Liver (tissue), 8 donors: ENCODE measurements at regions not wholly inside any gene's neighbourhood (a gene's known extent, or its start where the extent isn't known, plus 50 kb on each side); places are given as distances from the start of the nearest gene placed in this dataset.

Experiments
- DNase-seq: peaks from one replicate; pipeline ENCODE4 v3.0.0-alpha.2; 2017; ENCODE audit warnings: low spot score
- H3K27ac ChIP-seq, 2 donors: one replicate each; pipeline ENCODE4 v1.7.0; 2013; ENCODE audit warnings: inconsistent platforms in 2 of 2, low read length in 2 of 2, control low read depth in 1 of 2, low read depth in 1 of 2, mild to moderate bottlenecking in 1 of 2
- H3K27me3 ChIP-seq, 4 donors: one replicate each; pipeline versions ENCODE4 v1.6.1 to v1.7.0; 2013; ENCODE audit warnings: low read length in 3 of 4, inconsistent platforms in 1 of 4, mild to moderate bottlenecking in 1 of 4, moderate library complexity in 1 of 4; ENCODE audit not compliant: control insufficient read depth in 4 of 4, insufficient read depth in 4 of 4
- H3K36me3 ChIP-seq, 4 donors: one replicate each; pipeline versions ENCODE4 v1.6.1 to v1.7.0; 2013; ENCODE audit warnings: low read length in 3 of 4, mild to moderate bottlenecking in 3 of 4, low read depth in 1 of 4, moderate library complexity in 1 of 4; ENCODE audit not compliant: control insufficient read depth in 4 of 4, insufficient read depth in 3 of 4
- H3K4me1 ChIP-seq, 4 donors: one replicate each; pipeline versions ENCODE4 v1.6.1 to v1.7.0; 2013; ENCODE audit warnings: low read length in 3 of 4, mild to moderate bottlenecking in 3 of 4, moderate library complexity in 1 of 4; ENCODE audit not compliant: control insufficient read depth in 4 of 4, insufficient read depth in 4 of 4
- H3K4me3 ChIP-seq, 3 donors: one replicate each; pipeline versions ENCODE4 v1.6.1 to v1.7.0; 2013; ENCODE audit warnings: low read length in 3 of 3, control low read depth in 1 of 3, low read depth in 1 of 3, mild to moderate bottlenecking in 1 of 3
- H3K9ac ChIP-seq, 2 donors: one replicate each; pipeline ENCODE4 v1.7.0; 2013; ENCODE audit warnings: low read length in 2 of 2, mild to moderate bottlenecking in 2 of 2, moderate library complexity in 2 of 2, control low read depth in 1 of 2, low read depth in 1 of 2
- H3K9me3 ChIP-seq, 4 donors: one replicate each; pipeline versions ENCODE4 v1.6.1 to v1.7.0; 2013; ENCODE audit warnings: low read length in 3 of 4; ENCODE audit not compliant: control insufficient read depth in 4 of 4
- ATF3 ChIP-seq: IDR thresholded peaks from 2 replicates; pipeline ENCODE4 v1.6.1; 2016; ENCODE audit warnings: antibody characterized with exemption
- CTCF ChIP-seq: fragments of 150-350 bp; IDR thresholded peaks from 2 replicates; pipeline ENCODE4 v1.5.1; 2017; ENCODE audit warnings: improper control_type of control experiment, low read depth, low read length; ENCODE audit not compliant: missing input control
- EGR1 ChIP-seq, 2 donors: IDR thresholded peaks; 2 replicates each; pipeline ENCODE4 v1.6.1; 2016 to 2018; ENCODE audit warnings: antibody characterized with exemption in 2 of 2, low read depth in 2 of 2
- FOXA1 ChIP-seq: IDR thresholded peaks from 2 replicates; pipeline ENCODE4 v1.6.1; 2016; ENCODE audit warnings: antibody characterized with exemption
- FOXA2 ChIP-seq: IDR thresholded peaks from 2 replicates; pipeline ENCODE4 v1.6.1; 2016; ENCODE audit warnings: antibody characterized with exemption
- GABPA ChIP-seq, 2 donors: IDR thresholded peaks in 1 of 2; conservative IDR thresholded peaks in 1 of 2; 2 replicates each; pipeline ENCODE4 v1.6.1; 2016; ENCODE audit warnings: antibody characterized with exemption in 2 of 2, mild to moderate bottlenecking in 1 of 2, moderate library complexity in 1 of 2
- HNF4A ChIP-seq, 2 donors: conservative IDR thresholded peaks; 2 replicates each; pipeline ENCODE4 v1.6.1; 2016; ENCODE audit warnings: antibody characterized with exemption in 2 of 2, mild to moderate bottlenecking in 2 of 2
- HNF4G ChIP-seq: IDR thresholded peaks from 2 replicates; pipeline ENCODE4 v1.6.1; 2016; ENCODE audit warnings: antibody characterized with exemption
- JUND ChIP-seq, 2 donors: IDR thresholded peaks; 2 replicates each; pipeline ENCODE4 v1.6.1; 2016; ENCODE audit warnings: antibody characterized with exemption in 2 of 2
- MAX ChIP-seq: IDR thresholded peaks from 2 replicates; pipeline ENCODE4 v1.6.1; 2016; ENCODE audit warnings: antibody characterized with exemption
- NR2F2 ChIP-seq: IDR thresholded peaks from 2 replicates; pipeline ENCODE4 v1.6.1; 2016; ENCODE audit warnings: antibody characterized with exemption
- RAD21 ChIP-seq, 2 donors: IDR thresholded peaks; 2 replicates each; pipeline ENCODE4 v1.6.1; 2016; ENCODE audit warnings: antibody characterized with exemption in 2 of 2, mild to moderate bottlenecking in 2 of 2
- REST ChIP-seq: IDR thresholded peaks from 2 replicates; pipeline ENCODE4 v1.6.1; 2016; ENCODE audit warnings: antibody characterized with exemption, mild to moderate bottlenecking
- RXRA ChIP-seq, 2 donors: IDR thresholded peaks; 2 replicates each; pipeline ENCODE4 v1.6.1; 2017 to 2018; ENCODE audit warnings: antibody characterized with exemption in 2 of 2, mild to moderate bottlenecking in 1 of 2
- SP1 ChIP-seq: IDR thresholded peaks from 2 replicates; pipeline ENCODE4 v1.6.1; 2018; ENCODE audit warnings: antibody characterized with exemption, mild to moderate bottlenecking
- TAF1 ChIP-seq: conservative IDR thresholded peaks from 2 replicates; pipeline ENCODE4 v1.6.1; 2016; ENCODE audit warnings: antibody characterized with exemption, mild to moderate bottlenecking
- YY1 ChIP-seq: IDR thresholded peaks from 2 replicates; pipeline ENCODE4 v1.6.1; 2016; ENCODE audit warnings: antibody characterized with exemption, mild to moderate bottlenecking
- ZBTB33 ChIP-seq: IDR thresholded peaks from 2 replicates; pipeline ENCODE4 v1.6.1; 2016; ENCODE audit warnings: antibody characterized with exemption
- WGBS: extraction: QIAGEN DNeasy Blood & Tissue Kit; methylation state at CpG from one replicate; pipeline ENCODE4 v1.1.7; 2013; 5-methylcytosine and 5-hydroxymethylcytosine counted together
- donor health status: healthy.
- donor health status: healthy.
- donor health status: healthy.
- donor health status: healthy.
- donor health status: healthy.

- 59% methylated on average over 5 of the region's 5 CpGs for WGBS
- no peak for TF ChIP-seq SP1
- no peak for TF ChIP-seq RXRA (IDR thresholded peaks at IDR 0.05)
- TF ChIP-seq HNF4G, result no peak
- TF ChIP-seq GABPA (IDR thresholded peaks at IDR 0.05 in 1 of 2, conservative IDR thresholded peaks at IDR 0.05 in 1 of 2), result no peak
- Histone ChIP-seq H3K27ac (no peak overlapping the region), H3K36me3 (no peaks in the 10 kb centered on the region), H3K9me3 (peaks cover 0 to 5% (median 2%) of the 10 kb centered on the region in 4 donors), H3K4me1 (no peaks in the 10 kb centered on the region), H3K27me3 (peaks cover 0 to 9% (median 0%) of the 10 kb centered on the region in 4 donors), H3K4me3 (no peak overlapping the region), H3K9ac (no peak overlapping the region)
- DNase-seq, result peak; percentile 17
These were observed 498.0 kb downstream of the BRD1 start for GRCh38 chr22:49329636-49330035.

- H3K4me1 ChIP-seq, result no peaks in the 10 kb centered on the region
- H3K27ac ChIP-seq, result peak overlapping the region in 1 of 2 donors; percentile 10
- peaks cover 0 to 5% (median 2%) of the 10 kb centered on the region in 4 donors for H3K9me3 ChIP-seq
- no peak for DNase-seq
- no peak overlapping the region for H3K4me3 ChIP-seq
- no peaks in the 10 kb centered on the region for H3K36me3 ChIP-seq
- H3K9ac ChIP-seq, result no peak overlapping the region
- 83% methylated on average over 8 of the region's 8 CpGs for WGBS
- peaks cover 0 to 7% (median 2%) of the 10 kb centered on the region in 4 donors for H3K27me3 ChIP-seq
- no peak for TF ChIP-seq JUND (IDR thresholded peaks at IDR 0.05)
- no peak for TF ChIP-seq RXRA (IDR thresholded peaks at IDR 0.05)
- no peak for TF ChIP-seq REST
- no peak for TF ChIP-seq CTCF
- TF ChIP-seq HNF4G, result no peak
- no peak for TF ChIP-seq ZBTB33
- TF ChIP-seq YY1, result no peak
- no peak for TF ChIP-seq ATF3
- no peak for TF ChIP-seq FOXA1
- TF ChIP-seq TAF1, result no peak
- TF ChIP-seq NR2F2, result no peak
- no peak for TF ChIP-seq HNF4A (conservative IDR thresholded peaks at IDR 0.05)
- no peak for TF ChIP-seq FOXA2
- TF ChIP-seq EGR1 (IDR thresholded peaks at IDR 0.05; ENCODE audit: low read depth in 2 of 2), result no peak
- no peak for TF ChIP-seq SP1
- no peak for TF ChIP-seq GABPA (IDR thresholded peaks at IDR 0.05 in 1 of 2, conservative IDR thresholded peaks at IDR 0.05 in 1 of 2)
- no peak for TF ChIP-seq MAX
- no peak for TF ChIP-seq RAD21 (IDR thresholded peaks at IDR 0.05)
These were observed 498.9 kb downstream of the BRD1 start for GRCh38 chr22:49328630-49329405.
